ENCODE measurements at regions not wholly inside any gene's neighbourhood (a gene's known extent, or its start where the extent isn't known, plus 50 kb on each side); places are given as distances from the start of the nearest gene placed in this dataset.

DNA sequence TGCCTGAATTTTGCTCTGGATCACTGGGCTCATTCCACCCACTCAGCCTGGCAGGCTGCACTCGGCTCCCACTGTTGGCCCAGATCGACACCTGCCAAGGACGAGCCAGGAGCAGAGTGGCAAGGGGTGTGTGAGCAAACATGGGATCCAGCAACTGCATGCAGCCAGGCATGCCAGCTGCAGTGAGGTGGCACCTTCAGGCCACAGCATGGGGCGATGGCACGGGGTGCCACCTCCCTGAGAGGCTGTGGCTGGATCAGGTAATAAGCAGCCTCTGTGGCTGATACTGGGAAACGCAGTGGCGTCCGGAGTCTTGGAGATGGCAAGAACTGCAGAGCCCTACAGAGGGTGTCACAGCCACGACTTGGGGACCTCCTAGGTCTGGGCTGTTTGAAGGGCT is 244.5 kb upstream of the FSTL5 start:
- intact Hi-C loops (cut with micrococcal nuclease; ENCODE audit: unreplicated experiment), result no loop called here
- H3K9ac ChIP-seq (ENCODE audit: control insufficient read depth, insufficient read depth, low read length), result no peak overlapping the region
- ATAC-seq (no peak), FAIRE-seq (no peak), DNase-seq (ENCODE audit: low read depth, low spot score) (no peak)
- BruUV-seq (replicated peaks), result no TSS peak
- WGBS (ENCODE audit: insufficient coverage, insufficient replicate concordance, low lambda C conversion rate, missing lambda C conversion rate), result 31% methylated on average over 9 of the region's 9 CpGs
- no peak for TF ChIP-seq NRF1 (conservative IDR thresholded peaks at IDR 0.05; ENCODE audit: low read depth, low read length)
- TF ChIP-seq ZNF274 (IDR thresholded peaks at IDR 0.05; ENCODE audit: insufficient read depth, insufficient read length), result no peak
- TF ChIP-seq, protein P1, sequence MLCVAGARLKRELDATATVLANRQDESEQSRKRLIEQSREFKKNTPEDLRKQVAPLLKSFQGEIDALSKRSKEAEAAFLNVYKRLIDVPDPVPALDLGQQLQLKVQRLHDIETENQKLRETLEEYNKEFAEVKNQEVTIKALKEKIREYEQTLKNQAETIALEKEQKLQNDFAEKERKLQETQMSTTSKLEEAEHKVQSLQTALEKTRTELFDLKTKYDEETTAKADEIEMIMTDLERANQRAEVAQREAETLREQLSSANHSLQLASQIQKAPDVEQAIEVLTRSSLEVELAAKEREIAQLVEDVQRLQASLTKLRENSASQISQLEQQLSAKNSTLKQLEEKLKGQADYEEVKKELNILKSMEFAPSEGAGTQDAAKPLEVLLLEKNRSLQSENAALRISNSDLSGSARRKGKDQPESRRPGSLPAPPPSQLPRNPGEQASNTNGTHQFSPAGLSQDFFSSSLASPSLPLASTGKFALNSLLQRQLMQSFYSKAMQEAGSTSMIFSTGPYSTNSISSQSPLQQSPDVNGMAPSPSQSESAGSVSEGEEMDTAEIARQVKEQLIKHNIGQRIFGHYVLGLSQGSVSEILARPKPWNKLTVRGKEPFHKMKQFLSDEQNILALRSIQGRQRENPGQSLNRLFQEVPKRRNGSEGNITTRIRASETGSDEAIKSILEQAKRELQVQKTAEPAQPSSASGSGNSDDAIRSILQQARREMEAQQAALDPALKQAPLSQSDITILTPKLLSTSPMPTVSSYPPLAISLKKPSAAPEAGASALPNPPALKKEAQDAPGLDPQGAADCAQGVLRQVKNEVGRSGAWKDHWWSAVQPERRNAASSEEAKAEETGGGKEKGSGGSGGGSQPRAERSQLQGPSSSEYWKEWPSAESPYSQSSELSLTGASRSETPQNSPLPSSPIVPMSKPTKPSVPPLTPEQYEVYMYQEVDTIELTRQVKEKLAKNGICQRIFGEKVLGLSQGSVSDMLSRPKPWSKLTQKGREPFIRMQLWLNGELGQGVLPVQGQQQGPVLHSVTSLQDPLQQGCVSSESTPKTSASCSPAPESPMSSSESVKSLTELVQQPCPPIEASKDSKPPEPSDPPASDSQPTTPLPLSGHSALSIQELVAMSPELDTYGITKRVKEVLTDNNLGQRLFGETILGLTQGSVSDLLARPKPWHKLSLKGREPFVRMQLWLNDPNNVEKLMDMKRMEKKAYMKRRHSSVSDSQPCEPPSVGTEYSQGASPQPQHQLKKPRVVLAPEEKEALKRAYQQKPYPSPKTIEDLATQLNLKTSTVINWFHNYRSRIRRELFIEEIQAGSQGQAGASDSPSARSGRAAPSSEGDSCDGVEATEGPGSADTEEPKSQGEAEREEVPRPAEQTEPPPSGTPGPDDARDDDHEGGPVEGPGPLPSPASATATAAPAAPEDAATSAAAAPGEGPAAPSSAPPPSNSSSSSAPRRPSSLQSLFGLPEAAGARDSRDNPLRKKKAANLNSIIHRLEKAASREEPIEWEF (IDR thresholded peaks at IDR 0.05; ENCODE audit: insufficient replicate concordance, low read depth, low read length), result no peak
- no peak for TF ChIP-seq TARDBP (IDR thresholded peaks at IDR 0.05; ENCODE audit: borderline replicate concordance)
- TF ChIP-seq BMI1 (IDR thresholded peaks at IDR 0.05; ENCODE audit: borderline replicate concordance), result no peak
- TF ChIP-seq EED (IDR thresholded peaks at IDR 0.05; ENCODE audit: low read depth), result no peak
- TF ChIP-seq, protein P2, sequence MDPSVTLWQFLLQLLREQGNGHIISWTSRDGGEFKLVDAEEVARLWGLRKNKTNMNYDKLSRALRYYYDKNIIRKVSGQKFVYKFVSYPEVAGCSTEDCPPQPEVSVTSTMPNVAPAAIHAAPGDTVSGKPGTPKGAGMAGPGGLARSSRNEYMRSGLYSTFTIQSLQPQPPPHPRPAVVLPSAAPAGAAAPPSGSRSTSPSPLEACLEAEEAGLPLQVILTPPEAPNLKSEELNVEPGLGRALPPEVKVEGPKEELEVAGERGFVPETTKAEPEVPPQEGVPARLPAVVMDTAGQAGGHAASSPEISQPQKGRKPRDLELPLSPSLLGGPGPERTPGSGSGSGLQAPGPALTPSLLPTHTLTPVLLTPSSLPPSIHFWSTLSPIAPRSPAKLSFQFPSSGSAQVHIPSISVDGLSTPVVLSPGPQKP (IDR thresholded peaks at IDR 0.05; ENCODE audit: low read depth, low read length), result no peak
- no peak for TF ChIP-seq RELA (IDR thresholded peaks at IDR 0.05; ENCODE audit: borderline replicate concordance, partially characterized antibody)
- TF ChIP-seq ZBED1 (IDR thresholded peaks at IDR 0.05; ENCODE audit: borderline replicate concordance), result no peak
- no peak for TF ChIP-seq BHLHE40 (IDR thresholded peaks at IDR 0.05; ENCODE audit: borderline replicate concordance in 1 of 2, low read depth in 2 of 2, low read length in 1 of 2)
- TF ChIP-seq YY1 (IDR thresholded peaks at IDR 0.05; ENCODE audit: low read depth, low read length), result no peak
- no peak for TF ChIP-seq JUNB (IDR thresholded peaks at IDR 0.05)
- no peak for TF ChIP-seq HDGF (IDR thresholded peaks at IDR 0.05)
- no peaks in the 10 kb centered on the region for H3K79me2 ChIP-seq (ENCODE audit: control insufficient read depth, insufficient read depth, low read length)
- H3K27me3 ChIP-seq (replicated peaks in 1 of 2; ENCODE audit: control insufficient read depth in 2 of 2, insufficient read depth in 2 of 2, low read length in 1 of 2), result no peaks in the 10 kb centered on the region
- no peak overlapping the region for H3K4me2 ChIP-seq (ENCODE audit: control insufficient read depth, insufficient read depth)
- no peak overlapping the region for H2AFZ ChIP-seq (ENCODE audit: control insufficient read depth, low read depth, low read length)
- H3K9me3 ChIP-seq (replicated peaks; ENCODE audit: control insufficient read depth, insufficient read depth, low read length), result no peaks in the 10 kb centered on the region
- ChIA-PET POLR2A (no interaction called here), RAD21 (ENCODE audit: unreplicated experiment) (no interaction called here), SMC1A (ENCODE audit: uncharacterized antibody, unreplicated experiment) (no interaction called here), CTCF (no interaction called here)
- no peak overlapping the region for H3K4me3 ChIP-seq
- in situ Hi-C loops (cut with MboI), result no loop called here
- no peaks in the 10 kb centered on the region for H3K36me3 ChIP-seq (ENCODE audit: control insufficient read depth in 2 of 2, insufficient read depth in 2 of 2, low read length in 1 of 2)
- H3K27ac ChIP-seq (ENCODE audit: control insufficient read depth, insufficient read depth), result no peak overlapping the region
- H3K4me1 ChIP-seq (ENCODE audit: control insufficient read depth, insufficient read depth, low read length), result no peaks in the 10 kb centered on the region
- H4K20me1 ChIP-seq (ENCODE audit: control insufficient read depth, insufficient read depth), result no peaks in the 10 kb centered on the region

Measured in GM12878 (cell line).